ENCODE measurements at regions not wholly inside any gene's neighbourhood (a gene's known extent, or its start where the extent isn't known, plus 50 kb on each side); places are given as distances from the start of the nearest gene placed in this dataset.

GRCh38 chr1:214953901-214954616, 128.5 kb upstream of the KCNK2 start:
- TF ChIP-seq CTCF (IDR thresholded peaks at IDR 0.05; ENCODE audit: low read depth, low read length) (no peak), EZH2phosphoT487 (IDR thresholded peaks at IDR 0.05; ENCODE audit: low read depth) (no peak)

Data from OCI-LY3 (cell line).